K562 (cell line): ENCODE measurements at regions not wholly inside any gene's neighbourhood (a gene's known extent, or its start where the extent isn't known, plus 50 kb on each side); places are given as distances from the start of the nearest gene placed in this dataset.

Source experiments
- BRF1 ChIP-seq: IDR thresholded peaks from 3 replicates; pipeline ENCODE4 v1.6.1; 2011; ENCODE audit warnings: borderline replicate concordance, mild to moderate bottlenecking; ENCODE audit not compliant: insufficient read length; ENCODE audit errors: extremely low read depth
- DPF2 ChIP-seq: fragments of 450-650 bp; IDR thresholded peaks from 2 replicates; pipeline ENCODE4 v1.6.1; 2016
- EGR1 ChIP-seq: fragments of 450-650 bp; conservative IDR thresholded peaks from 2 replicates; pipeline ENCODE4 v1.6.1; 2017; ENCODE audit warnings: mild to moderate bottlenecking
- HCFC1 ChIP-seq: IDR thresholded peaks from 2 replicates; pipeline ENCODE4 v1.6.1; 2012; ENCODE audit warnings: low read depth, low read length, improper control_type of control experiment
- MAFK ChIP-seq: IDR thresholded peaks from 2 replicates; pipeline ENCODE4 v1.6.1; 2011; ENCODE audit warnings: low read length, improper control_type of control experiment
- POLR3A ChIP-seq: IDR thresholded peaks from 2 replicates; pipeline ENCODE4 v1.6.1; 2011; ENCODE audit warnings: borderline replicate concordance, mild to moderate bottlenecking, moderate library complexity; ENCODE audit not compliant: insufficient read length, insufficient read depth; ENCODE audit errors: extremely low read depth
- TF ChIP-seq, protein P1 (sequence below), 2 experiments: fragments of 450-650 bp; formaldehyde crosslinking in 1 of 2; IDR thresholded peaks; 2 replicates each; pipeline versions ENCODE4 v1.4.0 to v1.6.1; 2014 to 2020; ENCODE audit warnings: mild to moderate bottlenecking in 2 of 2, borderline replicate concordance in 1 of 2, low read depth in 1 of 2
- TF ChIP-seq, protein P2 (sequence below): fragments of 450-650 bp; formaldehyde crosslinking; IDR thresholded peaks from 2 replicates; pipeline ENCODE4 v1.4.0; 2022; ENCODE audit warnings: missing genetic modification characterization
- TF ChIP-seq, protein P3 (sequence below): fragments of 250-450 bp; sonication (Bioruptor Pico); IDR thresholded peaks from 2 replicates; pipeline ENCODE4 v1.6.1; 2021; ENCODE audit warnings: mild to moderate bottlenecking
- TF ChIP-seq, protein P4 (sequence below): sonication (generic); formaldehyde crosslinking; IDR thresholded peaks from 2 replicates; pipeline ENCODE4 v1.8.1; 2023; ENCODE audit warnings: mild to moderate bottlenecking, missing genetic modification reagents, moderate library complexity

DNA sequence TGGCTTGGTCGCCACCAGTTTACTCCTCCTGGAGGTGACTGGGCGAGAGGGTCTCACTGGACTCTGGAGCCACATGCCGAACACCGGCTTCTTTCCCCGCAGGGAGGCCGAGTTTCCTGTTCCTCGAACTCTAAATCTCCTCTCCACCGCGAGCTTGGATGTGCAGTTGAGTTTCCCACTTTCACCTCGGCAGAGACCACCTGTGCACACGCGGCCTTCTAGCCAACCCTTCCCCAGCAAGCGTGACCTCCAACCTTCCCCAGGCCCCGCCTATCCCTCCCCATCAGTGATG, 380.1 kb downstream of the IRX2 start (continued):
- TF ChIP-seq, protein P1, sequence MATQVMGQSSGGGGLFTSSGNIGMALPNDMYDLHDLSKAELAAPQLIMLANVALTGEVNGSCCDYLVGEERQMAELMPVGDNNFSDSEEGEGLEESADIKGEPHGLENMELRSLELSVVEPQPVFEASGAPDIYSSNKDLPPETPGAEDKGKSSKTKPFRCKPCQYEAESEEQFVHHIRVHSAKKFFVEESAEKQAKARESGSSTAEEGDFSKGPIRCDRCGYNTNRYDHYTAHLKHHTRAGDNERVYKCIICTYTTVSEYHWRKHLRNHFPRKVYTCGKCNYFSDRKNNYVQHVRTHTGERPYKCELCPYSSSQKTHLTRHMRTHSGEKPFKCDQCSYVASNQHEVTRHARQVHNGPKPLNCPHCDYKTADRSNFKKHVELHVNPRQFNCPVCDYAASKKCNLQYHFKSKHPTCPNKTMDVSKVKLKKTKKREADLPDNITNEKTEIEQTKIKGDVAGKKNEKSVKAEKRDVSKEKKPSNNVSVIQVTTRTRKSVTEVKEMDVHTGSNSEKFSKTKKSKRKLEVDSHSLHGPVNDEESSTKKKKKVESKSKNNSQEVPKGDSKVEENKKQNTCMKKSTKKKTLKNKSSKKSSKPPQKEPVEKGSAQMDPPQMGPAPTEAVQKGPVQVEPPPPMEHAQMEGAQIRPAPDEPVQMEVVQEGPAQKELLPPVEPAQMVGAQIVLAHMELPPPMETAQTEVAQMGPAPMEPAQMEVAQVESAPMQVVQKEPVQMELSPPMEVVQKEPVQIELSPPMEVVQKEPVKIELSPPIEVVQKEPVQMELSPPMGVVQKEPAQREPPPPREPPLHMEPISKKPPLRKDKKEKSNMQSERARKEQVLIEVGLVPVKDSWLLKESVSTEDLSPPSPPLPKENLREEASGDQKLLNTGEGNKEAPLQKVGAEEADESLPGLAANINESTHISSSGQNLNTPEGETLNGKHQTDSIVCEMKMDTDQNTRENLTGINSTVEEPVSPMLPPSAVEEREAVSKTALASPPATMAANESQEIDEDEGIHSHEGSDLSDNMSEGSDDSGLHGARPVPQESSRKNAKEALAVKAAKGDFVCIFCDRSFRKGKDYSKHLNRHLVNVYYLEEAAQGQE (IDR thresholded peaks at IDR 0.05; ENCODE audit: borderline replicate concordance): no peak
- TF ChIP-seq, protein P1 (CRISPR knock-in tag; IDR thresholded peaks at IDR 0.05; ENCODE audit: low read depth): no peak
- TF ChIP-seq, protein P2, sequence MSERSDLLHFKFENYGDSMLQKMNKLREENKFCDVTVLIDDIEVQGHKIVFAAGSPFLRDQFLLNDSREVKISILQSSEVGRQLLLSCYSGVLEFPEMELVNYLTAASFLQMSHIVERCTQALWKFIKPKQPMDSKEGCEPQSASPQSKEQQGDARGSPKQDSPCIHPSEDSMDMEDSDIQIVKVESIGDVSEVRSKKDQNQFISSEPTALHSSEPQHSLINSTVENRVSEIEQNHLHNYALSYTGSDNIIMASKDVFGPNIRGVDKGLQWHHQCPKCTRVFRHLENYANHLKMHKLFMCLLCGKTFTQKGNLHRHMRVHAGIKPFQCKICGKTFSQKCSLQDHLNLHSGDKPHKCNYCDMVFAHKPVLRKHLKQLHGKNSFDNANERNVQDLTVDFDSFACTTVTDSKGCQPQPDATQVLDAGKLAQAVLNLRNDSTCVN: no peak
- TF ChIP-seq EGR1 (no peak), MAFK (no peak), BRF1 (no peak), DPF2 (no peak), HCFC1 (no peak), POLR3A (no peak)
- TF ChIP-seq, protein P3, sequence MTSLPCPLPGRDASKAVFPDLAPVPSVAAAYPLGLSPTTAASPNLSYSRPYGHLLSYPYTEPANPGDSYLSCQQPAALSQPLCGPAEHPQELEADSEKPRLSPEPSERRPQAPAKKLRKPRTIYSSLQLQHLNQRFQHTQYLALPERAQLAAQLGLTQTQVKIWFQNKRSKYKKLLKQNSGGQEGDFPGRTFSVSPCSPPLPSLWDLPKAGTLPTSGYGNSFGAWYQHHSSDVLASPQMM (CRISPR knock-in tag): no peak
- TF ChIP-seq, protein P4, sequence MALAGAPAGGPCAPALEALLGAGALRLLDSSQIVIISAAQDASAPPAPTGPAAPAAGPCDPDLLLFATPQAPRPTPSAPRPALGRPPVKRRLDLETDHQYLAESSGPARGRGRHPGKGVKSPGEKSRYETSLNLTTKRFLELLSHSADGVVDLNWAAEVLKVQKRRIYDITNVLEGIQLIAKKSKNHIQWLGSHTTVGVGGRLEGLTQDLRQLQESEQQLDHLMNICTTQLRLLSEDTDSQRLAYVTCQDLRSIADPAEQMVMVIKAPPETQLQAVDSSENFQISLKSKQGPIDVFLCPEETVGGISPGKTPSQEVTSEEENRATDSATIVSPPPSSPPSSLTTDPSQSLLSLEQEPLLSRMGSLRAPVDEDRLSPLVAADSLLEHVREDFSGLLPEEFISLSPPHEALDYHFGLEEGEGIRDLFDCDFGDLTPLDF (CRISPR knock-in tag): no peak
